SK-N-SH (cell line): ENCODE measurements at regions not wholly inside any gene's neighbourhood (a gene's known extent, or its start where the extent isn't known, plus 50 kb on each side); places are given as distances from the start of the nearest gene placed in this dataset.

Source experiments
- CTCF ChIA-PET: fragments of 300-600, 350-600 bp; formaldehyde crosslinking; extraction: SDS; loops from one replicate; lab custom pipeline; 2021; lab: Yijun Ruan, JAX
- POLR2A ChIA-PET: fragments of 350-600 bp; sonication (Branson Sonifier 250); formaldehyde crosslinking; extraction: SDS; loops from one replicate; lab custom pipeline; 2020; ENCODE audit warnings: antibody characterized with exemption, inconsistent platforms; lab: Yijun Ruan, JAX
- DNase-seq: peaks from one replicate; pipeline ENCODE4 v3.0.0; 2012
- H2AFZ ChIP-seq: fragments of 200-600 bp; sonication (generic); 2 replicates; pipeline ENCODE4 v1.8.1; 2016; ENCODE audit warnings: antibody characterized with exemption, mild to moderate bottlenecking, low read depth
- H3F3A ChIP-seq: fragments of 200-600 bp; sonication (generic); replicated peaks from 2 replicates; pipeline ENCODE3; 2016; ENCODE audit warnings: antibody characterized with exemption, mild to moderate bottlenecking; ENCODE audit not compliant: insufficient read depth
- H3K27ac ChIP-seq, 2 experiments: fragments of 200-500 bp in 1 of 2; fragments of 200-600 bp in 1 of 2; sonication (Bioruptor generic) in 1 of 2; sonication (generic), shearing (Covaris generic) in 1 of 2; 2 replicates each; pipeline versions ENCODE4 v1.5.1 to v1.6.1; 2014 to 2016; ENCODE audit warnings: low read depth in 2 of 2, inconsistent platforms in 1 of 2, low read length in 1 of 2, mild to moderate bottlenecking in 1 of 2, mixed read lengths in 1 of 2
- H3K27me3 ChIP-seq: fragments of 200-600 bp; sonication (generic), shearing (Covaris generic); 2 replicates; pipeline ENCODE4 v1.6.1; 2016; ENCODE audit warnings: mixed run types; ENCODE audit not compliant: insufficient read depth
- H3K36me3 ChIP-seq, 2 experiments: fragments of 200-500 bp in 1 of 2; fragments of 200-600 bp in 1 of 2; sonication (Bioruptor generic) in 1 of 2; sonication (generic) in 1 of 2; replicated peaks in 1 of 2; 2 replicates each; pipeline versions ENCODE3 to v1.5.1; 2014 to 2016; ENCODE audit warnings: low read length in 1 of 2, mild to moderate bottlenecking in 1 of 2; ENCODE audit not compliant: insufficient read depth in 2 of 2, control insufficient read depth in 1 of 2
- H3K4me1 ChIP-seq, 2 experiments: fragments of 200-500 bp in 1 of 2; fragments of 200-600 bp in 1 of 2; sonication (Bioruptor generic) in 1 of 2; sonication (generic), shearing (Covaris generic) in 1 of 2; 2 replicates each; pipeline versions ENCODE4 v1.5.1 to v1.6.1; 2014 to 2016; ENCODE audit warnings: low read depth in 1 of 2, low read length in 1 of 2, mixed run types in 1 of 2; ENCODE audit not compliant: insufficient read depth in 2 of 2, control insufficient read depth in 1 of 2
- H3K4me2 ChIP-seq: fragments of 200-600 bp; sonication (generic), shearing (Covaris generic); 2 replicates; pipeline ENCODE4 v1.6.1; 2017; ENCODE audit warnings: mixed run types
- H3K4me3 ChIP-seq, 2 experiments: fragments of 200-500 bp in 1 of 2; fragments of 200-600 bp in 1 of 2; sonication (Bioruptor generic) in 1 of 2; sonication (generic), shearing (Covaris generic) in 1 of 2; 2 replicates each; pipeline versions ENCODE4 v1.5.1 to v1.8.1; 2014 to 2016; ENCODE audit warnings: low read depth in 2 of 2, inconsistent platforms in 1 of 2, low read length in 1 of 2, mild to moderate bottlenecking in 1 of 2, mixed read lengths in 1 of 2, moderate library complexity in 1 of 2
- H3K79me2 ChIP-seq: fragments of 200-600 bp; sonication (generic); 2 replicates; pipeline ENCODE4 v1.8.1; 2017; ENCODE audit warnings: mild to moderate bottlenecking; ENCODE audit not compliant: insufficient read depth
- H3K9ac ChIP-seq: fragments of 200-600 bp; sonication (generic); 2 replicates; pipeline ENCODE4 v1.6.1; 2017; ENCODE audit warnings: mixed run types
- H3K9me2 ChIP-seq: fragments of 200-600 bp; sonication (generic); 2 replicates; pipeline ENCODE4 v1.6.1; 2017; ENCODE audit warnings: mixed run types
- H3K9me3 ChIP-seq: fragments of 200-600 bp; sonication (generic); 2 replicates; pipeline ENCODE4 v1.6.1; 2017; ENCODE audit warnings: mixed run types, mild to moderate bottlenecking, moderate library complexity
- H4K20me1 ChIP-seq: fragments of 200-600 bp; sonication (generic); 2 replicates; pipeline ENCODE4 v1.6.1; 2017; ENCODE audit warnings: mild to moderate bottlenecking, mixed run types; ENCODE audit not compliant: insufficient read depth
- FOSL2 ChIP-seq: IDR thresholded peaks from 2 replicates; pipeline ENCODE4 v1.4.0; 2012; ENCODE audit warnings: low read depth, mild to moderate bottlenecking, moderate library complexity, borderline replicate concordance
- FOXJ3 ChIP-seq: sonication (generic); formaldehyde crosslinking; IDR thresholded peaks from 2 replicates; pipeline ENCODE4 v1.5.1; 2020; ENCODE audit warnings: mild to moderate bottlenecking, missing genetic modification reagents
- FOXM1 ChIP-seq: IDR thresholded peaks from 2 replicates; pipeline ENCODE4 v1.4.0; 2012; ENCODE audit warnings: low read depth, mild to moderate bottlenecking
- JUND ChIP-seq: IDR thresholded peaks from 2 replicates; pipeline ENCODE4 v1.4.0; 2012
- MEF2A ChIP-seq: IDR thresholded peaks from 2 replicates; pipeline ENCODE4 v1.4.0; 2012; ENCODE audit warnings: low read depth, borderline replicate concordance
- MXI1 ChIP-seq: IDR thresholded peaks from 2 replicates; pipeline ENCODE4 v1.6.1; 2012; ENCODE audit warnings: mild to moderate bottlenecking, low read depth, low read length, improper control_type of control experiment
- NFIC ChIP-seq: IDR thresholded peaks from 2 replicates; pipeline ENCODE4 v1.4.0; 2012; ENCODE audit warnings: borderline replicate concordance
- PBX3 ChIP-seq: IDR thresholded peaks from 2 replicates; pipeline ENCODE4; 2012
- POLR2AphosphoS5 ChIP-seq: IDR thresholded peaks from 2 replicates; pipeline ENCODE4 v1.6.1; 2012; ENCODE audit warnings: low read depth, low read length
- RCOR1 ChIP-seq: fragments of 150-350 bp; IDR thresholded peaks from 2 replicates; pipeline ENCODE4 v1.6.1; 2017; ENCODE audit warnings: antibody characterized with exemption, low read length
- REST ChIP-seq: IDR thresholded peaks from 2 replicates; pipeline ENCODE4 v1.6.1; 2012; ENCODE audit warnings: mild to moderate bottlenecking, low read depth, low read length, moderate library complexity
- RXRA ChIP-seq: IDR thresholded peaks from 2 replicates; pipeline ENCODE4 v1.4.0; 2012; ENCODE audit warnings: low read depth, mild to moderate bottlenecking, borderline replicate concordance
- SIN3A ChIP-seq: IDR thresholded peaks from 2 replicates; pipeline ENCODE4 v1.6.1; 2012; ENCODE audit warnings: low read depth, mild to moderate bottlenecking, low read length, moderate library complexity, borderline replicate concordance
- SMC3 ChIP-seq: IDR thresholded peaks from 2 replicates; pipeline ENCODE4 v1.6.1; 2012; ENCODE audit warnings: low read depth, low read length, improper control_type of control experiment
- WGBS: methylation state at CpG from one replicate; pipeline ENCODE4 v1.1.6; 2017; ENCODE audit warnings: low lambda C conversion rate; 5-methylcytosine and 5-hydroxymethylcytosine counted together
- TF ChIP-seq, protein P1 (sequence below): IDR thresholded peaks from 2 replicates; pipeline ENCODE4 v1.4.0; 2012; ENCODE audit warnings: low read depth
- TF ChIP-seq, protein P2 (sequence below): IDR thresholded peaks from 2 replicates; pipeline ENCODE4 v1.4.0; 2012; ENCODE audit warnings: low read depth, borderline replicate concordance
- TF ChIP-seq, protein P3 (sequence below): fragments of 200-600 bp; sonication (generic); IDR thresholded peaks from 2 replicates; pipeline ENCODE4 v1.6.1; 2017; ENCODE audit warnings: antibody characterized with exemption, mild to moderate bottlenecking, moderate library complexity
- TF ChIP-seq, protein P4 (sequence below): fragments of 150-350 bp; IDR thresholded peaks from 2 replicates; pipeline ENCODE4 v1.6.1; 2017; ENCODE audit warnings: antibody characterized with exemption, low read length, low read depth, borderline replicate concordance

GRCh38 chr1:193504920-193505319 is 318.5 kb upstream of the B3GALT2 start:
- no peak for DNase-seq
- Histone ChIP-seq H3K79me2 (no peaks in the 10 kb centered on the region), H3K4me1 (no peaks in the 10 kb centered on the region), H3K4me2 (no peak overlapping the region), H4K20me1 (no peaks in the 10 kb centered on the region), H3K36me3 (no peaks in the 10 kb centered on the region), H3K27ac (no peak overlapping the region), H3F3A (no peaks in the 10 kb centered on the region), H3K9ac (no peak overlapping the region), H2AFZ (no peak overlapping the region), H3K4me3 (no peak overlapping the region), H3K27me3 (no peaks in the 10 kb centered on the region), H3K9me2 (no peaks in the 10 kb centered on the region), H3K9me3 (no peaks in the 10 kb centered on the region)
- no peak for TF ChIP-seq SMC3
- no peak for TF ChIP-seq FOXJ3
- no peak for TF ChIP-seq SIN3A
- TF ChIP-seq, protein P1, sequence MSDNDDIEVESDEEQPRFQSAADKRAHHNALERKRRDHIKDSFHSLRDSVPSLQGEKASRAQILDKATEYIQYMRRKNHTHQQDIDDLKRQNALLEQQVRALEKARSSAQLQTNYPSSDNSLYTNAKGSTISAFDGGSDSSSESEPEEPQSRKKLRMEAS: no peak
- TF ChIP-seq PBX3: no peak
- TF ChIP-seq FOXM1: no peak
- no peak for TF ChIP-seq MXI1
- ChIA-PET POLR2A (no interaction called here), CTCF (no interaction called here)

DNA sequence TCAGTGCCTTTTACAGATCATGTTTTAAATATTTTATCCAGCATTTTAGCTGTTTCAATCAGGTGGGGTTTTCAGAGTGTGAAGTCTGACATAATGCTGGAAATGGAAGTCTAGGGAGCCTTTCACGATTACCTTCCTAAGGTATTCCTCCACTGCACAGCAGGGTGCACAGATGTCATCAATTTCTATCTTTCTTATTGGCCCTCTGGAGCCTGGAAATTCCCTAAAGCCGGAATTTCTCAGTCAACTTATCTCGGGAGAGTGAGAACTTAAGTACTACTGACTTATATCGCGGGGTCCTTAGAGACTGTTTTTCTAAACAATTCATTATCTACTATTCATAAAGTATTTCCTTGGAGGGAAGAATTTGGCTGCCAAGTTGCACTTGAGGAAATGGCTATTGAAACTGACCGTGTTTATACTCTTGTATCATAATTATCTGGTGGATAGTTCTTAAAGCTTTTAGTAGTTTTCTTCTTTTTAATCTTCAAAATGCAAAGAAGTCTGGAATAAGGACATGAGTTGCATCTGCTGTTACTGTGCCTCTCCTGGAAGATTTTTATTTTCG is 311.8 kb upstream of the B3GALT2 start:
- Histone ChIP-seq H3K79me2 (no peaks in the 10 kb centered on the region), H3K27me3 (no peaks in the 10 kb centered on the region), H3K9me3 (no peaks in the 10 kb centered on the region), H3K4me3 (no peak overlapping the region), H3F3A (no peaks in the 10 kb centered on the region), H3K4me1 (no peaks in the 10 kb centered on the region), H3K27ac (no peak overlapping the region), H4K20me1 (no peaks in the 10 kb centered on the region), H3K36me3 (no peaks in the 10 kb centered on the region), H3K9me2 (no peaks in the 10 kb centered on the region), H2AFZ (no peak overlapping the region), H3K4me2 (no peak overlapping the region), H3K9ac (no peak overlapping the region)
- DNase-seq: no peak
- POLR2A ChIA-PET: no interaction called here
- CTCF ChIA-PET: interaction anchor here (0.6 kb wide), 1 partner anchor 55 kb away, joined by 3 read pairs; no protein-coding TSS in a partner anchor
- WGBS: 34% methylated on average over 7 of the region's 7 CpGs
- TF ChIP-seq RCOR1 (no peak), JUND (no peak), RXRA (no peak), PBX3 (no peak), SIN3A (no peak), FOSL2 (no peak), MEF2A (no peak), NFIC (no peak), POLR2AphosphoS5 (no peak), FOXJ3 (no peak), MXI1 (no peak), REST (no peak)
- TF ChIP-seq, protein P2, sequence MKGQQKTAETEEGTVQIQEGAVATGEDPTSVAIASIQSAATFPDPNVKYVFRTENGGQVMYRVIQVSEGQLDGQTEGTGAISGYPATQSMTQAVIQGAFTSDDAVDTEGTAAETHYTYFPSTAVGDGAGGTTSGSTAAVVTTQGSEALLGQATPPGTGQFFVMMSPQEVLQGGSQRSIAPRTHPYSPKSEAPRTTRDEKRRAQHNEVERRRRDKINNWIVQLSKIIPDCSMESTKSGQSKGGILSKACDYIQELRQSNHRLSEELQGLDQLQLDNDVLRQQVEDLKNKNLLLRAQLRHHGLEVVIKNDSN: no peak
- TF ChIP-seq, protein P3, sequence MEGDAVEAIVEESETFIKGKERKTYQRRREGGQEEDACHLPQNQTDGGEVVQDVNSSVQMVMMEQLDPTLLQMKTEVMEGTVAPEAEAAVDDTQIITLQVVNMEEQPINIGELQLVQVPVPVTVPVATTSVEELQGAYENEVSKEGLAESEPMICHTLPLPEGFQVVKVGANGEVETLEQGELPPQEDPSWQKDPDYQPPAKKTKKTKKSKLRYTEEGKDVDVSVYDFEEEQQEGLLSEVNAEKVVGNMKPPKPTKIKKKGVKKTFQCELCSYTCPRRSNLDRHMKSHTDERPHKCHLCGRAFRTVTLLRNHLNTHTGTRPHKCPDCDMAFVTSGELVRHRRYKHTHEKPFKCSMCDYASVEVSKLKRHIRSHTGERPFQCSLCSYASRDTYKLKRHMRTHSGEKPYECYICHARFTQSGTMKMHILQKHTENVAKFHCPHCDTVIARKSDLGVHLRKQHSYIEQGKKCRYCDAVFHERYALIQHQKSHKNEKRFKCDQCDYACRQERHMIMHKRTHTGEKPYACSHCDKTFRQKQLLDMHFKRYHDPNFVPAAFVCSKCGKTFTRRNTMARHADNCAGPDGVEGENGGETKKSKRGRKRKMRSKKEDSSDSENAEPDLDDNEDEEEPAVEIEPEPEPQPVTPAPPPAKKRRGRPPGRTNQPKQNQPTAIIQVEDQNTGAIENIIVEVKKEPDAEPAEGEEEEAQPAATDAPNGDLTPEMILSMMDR: no peak
- TF ChIP-seq, protein P4, sequence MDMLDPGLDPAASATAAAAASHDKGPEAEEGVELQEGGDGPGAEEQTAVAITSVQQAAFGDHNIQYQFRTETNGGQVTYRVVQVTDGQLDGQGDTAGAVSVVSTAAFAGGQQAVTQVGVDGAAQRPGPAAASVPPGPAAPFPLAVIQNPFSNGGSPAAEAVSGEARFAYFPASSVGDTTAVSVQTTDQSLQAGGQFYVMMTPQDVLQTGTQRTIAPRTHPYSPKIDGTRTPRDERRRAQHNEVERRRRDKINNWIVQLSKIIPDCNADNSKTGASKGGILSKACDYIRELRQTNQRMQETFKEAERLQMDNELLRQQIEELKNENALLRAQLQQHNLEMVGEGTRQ: no peak
